GM23248 (cell line): ENCODE measurements at regions not wholly inside any gene's neighbourhood (a gene's known extent, or its start where the extent isn't known, plus 50 kb on each side); places are given as distances from the start of the nearest gene placed in this dataset.

ENCODE experiments used
- DNase-seq: peaks from one replicate; pipeline ENCODE4 v3.0.0-alpha.2; 2015
- H2AFZ ChIP-seq: fragments of 200-600 bp; sonication (generic); 2 replicates; pipeline ENCODE4 v1.6.1; 2016; ENCODE audit warnings: antibody characterized with exemption
- H3F3A ChIP-seq: fragments of 200-600 bp; sonication (generic); 2 replicates; pipeline ENCODE4 v1.6.1; 2016; ENCODE audit warnings: mild to moderate bottlenecking, antibody characterized with exemption, mixed run types; ENCODE audit not compliant: insufficient read depth
- H3K27ac ChIP-seq: fragments of 200-600 bp; sonication (generic); 2 replicates; pipeline ENCODE4 v1.5.1; 2016; ENCODE audit warnings: mild to moderate bottlenecking
- H3K27me3 ChIP-seq: fragments of 200-600 bp; sonication (generic); replicated peaks from 2 replicates; pipeline ENCODE4 v1.6.1; 2016; ENCODE audit warnings: mild to moderate bottlenecking; ENCODE audit not compliant: insufficient read depth
- H3K36me3 ChIP-seq: fragments of 200-600 bp; sonication (generic); 2 replicates; pipeline ENCODE4 v1.6.1; 2016; ENCODE audit warnings: low read depth, mild to moderate bottlenecking
- H3K4me1 ChIP-seq: fragments of 200-600 bp; sonication (generic); 2 replicates; pipeline ENCODE4 v1.6.1; 2016; ENCODE audit warnings: mild to moderate bottlenecking; ENCODE audit not compliant: insufficient read depth
- H3K4me2 ChIP-seq: fragments of 200-600 bp; sonication (generic); one replicate; pipeline ENCODE4 v1.6.1; 2016; ENCODE audit warnings: mild to moderate bottlenecking; ENCODE audit not compliant: unreplicated experiment
- H3K4me3 ChIP-seq: fragments of 200-600 bp; sonication (generic); 2 replicates; pipeline ENCODE4 v1.5.1; 2016; ENCODE audit warnings: mild to moderate bottlenecking
- H3K79me2 ChIP-seq: fragments of 200-600 bp; sonication (generic); 2 replicates; pipeline ENCODE4 v1.6.1; 2016; ENCODE audit warnings: mild to moderate bottlenecking; ENCODE audit not compliant: insufficient read depth
- H3K9ac ChIP-seq: fragments of 200-600 bp; sonication (generic); 2 replicates; pipeline ENCODE4 v1.6.1; 2016; ENCODE audit warnings: mild to moderate bottlenecking
- H3K9me2 ChIP-seq: fragments of 200-600 bp; sonication (generic); 2 replicates; pipeline ENCODE4 v1.6.1; 2016; ENCODE audit warnings: mixed run types, mild to moderate bottlenecking, moderate library complexity; ENCODE audit not compliant: insufficient read depth
- H3K9me3 ChIP-seq: fragments of 200-600 bp; sonication (generic); one replicate; pipeline ENCODE4 v1.6.1; 2017; ENCODE audit warnings: low read depth
- H4K20me1 ChIP-seq: fragments of 200-600 bp; sonication (generic); 2 replicates; pipeline ENCODE4 v1.6.0; 2016; ENCODE audit not compliant: insufficient read depth
- EZH2 ChIP-seq: fragments of 200-600 bp; sonication (generic); IDR thresholded peaks from 2 replicates; pipeline ENCODE4 v1.6.1; 2018; ENCODE audit warnings: antibody characterized with exemption, mild to moderate bottlenecking; ENCODE audit not compliant: insufficient read depth, poor library complexity, severe bottlenecking
- EZH2phosphoT487 ChIP-seq: fragments of 200-600 bp; sonication (generic); IDR thresholded peaks from 2 replicates; pipeline ENCODE4 v1.6.1; 2018; ENCODE audit warnings: antibody characterized with exemption, moderate library complexity, mild to moderate bottlenecking, low read depth; ENCODE audit not compliant: insufficient read depth
- WGBS, 2 experiments: methylation state at CpG; one replicate each; pipeline ENCODE4 v1.1.6; 2015 to 2017; ENCODE audit warnings: low lambda C conversion rate in 2 of 2, low coverage in 1 of 2; ENCODE audit errors: missing lambda C conversion rate in 2 of 2; 5-methylcytosine and 5-hydroxymethylcytosine counted together
- in situ Hi-C: fragments of 300-500 bp; cut with MboI; formaldehyde crosslinking; loops from 2 replicates; pipeline ENCODE4 v1.15.0; 2020

- Histone ChIP-seq H3K27me3 (no peaks in the 10 kb centered on the region; the same call in 1 of the 2 replicates), H3K4me2 (no peak overlapping the region), H3F3A (no peaks in the 10 kb centered on the region), H3K79me2 (no peaks in the 10 kb centered on the region), H4K20me1 (no peaks in the 10 kb centered on the region), H3K9ac (no peak overlapping the region), H3K36me3 (no peaks in the 10 kb centered on the region), H3K27ac (no peak overlapping the region), H3K9me2 (no peaks in the 10 kb centered on the region), H2AFZ (no peak overlapping the region), H3K9me3 (no peaks in the 10 kb centered on the region), H3K4me1 (no peaks in the 10 kb centered on the region), H3K4me3 (no peak overlapping the region)
- WGBS, 2 experiments: 52 to 56% methylated on average over 5 of the region's 5 CpGs
- no peak for DNase-seq
- no peak for TF ChIP-seq EZH2
- TF ChIP-seq EZH2phosphoT487: no peak
- in situ Hi-C loops: no loop called here
These were observed 330.4 kb downstream of the LPIN1 start for GRCh38 chr2:12076810-12077209.

GRCh38 chr2:12080360-12080759 lies 333.9 kb downstream of the LPIN1 start:
- Histone ChIP-seq H3K27ac (no peak overlapping the region), H3F3A (no peaks in the 10 kb centered on the region), H3K4me3 (no peak overlapping the region), H3K79me2 (no peaks in the 10 kb centered on the region), H3K9ac (no peak overlapping the region), H4K20me1 (no peaks in the 10 kb centered on the region), H3K9me2 (no peaks in the 10 kb centered on the region), H3K27me3 (no peaks in the 10 kb centered on the region; the same call in 1 of the 2 replicates), H3K36me3 (no peaks in the 10 kb centered on the region), H2AFZ (no peak overlapping the region), H3K4me2 (no peak overlapping the region), H3K4me1 (no peaks in the 10 kb centered on the region), H3K9me3 (no peaks in the 10 kb centered on the region)
- DNase-seq: no peak
- in situ Hi-C loops: no loop called here
- TF ChIP-seq EZH2phosphoT487: no peak
- TF ChIP-seq EZH2: no peak
- WGBS, 2 experiments: 80% methylated on average over 4 of the region's 4 CpGs

- no peak for TF ChIP-seq EZH2phosphoT487
- no peak for TF ChIP-seq EZH2
- Histone ChIP-seq H3K36me3 (no peaks in the 10 kb centered on the region), H3K4me2 (no peak overlapping the region), H3K79me2 (no peaks in the 10 kb centered on the region), H3K4me1 (no peaks in the 10 kb centered on the region), H3K27me3 (no peaks in the 10 kb centered on the region; the same call in 1 of the 2 replicates), H3K27ac (no peak overlapping the region), H3K9me2 (no peaks in the 10 kb centered on the region), H3K9me3 (no peaks in the 10 kb centered on the region), H3F3A (no peaks in the 10 kb centered on the region), H3K4me3 (no peak overlapping the region), H3K9ac (no peak overlapping the region), H4K20me1 (no peaks in the 10 kb centered on the region), H2AFZ (no peak overlapping the region)
- 43 to 52% methylated on average over 12 of the region's 12 CpGs for WGBS, 2 experiments
- in situ Hi-C loops: no loop called here
- DNase-seq: peak; percentile 58
These were observed 335.2 kb downstream of the LPIN1 start for GRCh38 chr2:12081481-12082210.

- no peak overlapping the region for H3K9ac ChIP-seq
- no peak for DNase-seq
- H3F3A ChIP-seq: no peaks in the 10 kb centered on the region
- no peaks in the 10 kb centered on the region for H3K9me3 ChIP-seq
- H3K4me2 ChIP-seq: no peak overlapping the region
- no peak overlapping the region for H2AFZ ChIP-seq
- H3K36me3 ChIP-seq: no peaks in the 10 kb centered on the region
- H3K4me3 ChIP-seq: no peak overlapping the region
- 0 out of 2 replicates have a peak, but pooled peaks cover under 1% of the 10 kb centered on the region for H3K4me1 ChIP-seq
- WGBS, 2 experiments: 75 to 78% methylated on average over 9 of the region's 9 CpGs
- TF ChIP-seq EZH2 (no peak), EZH2phosphoT487 (no peak)
- H3K27ac ChIP-seq: no peak overlapping the region
- in situ Hi-C loops: no loop called here
- no peaks in the 10 kb centered on the region for H3K79me2 ChIP-seq
- no peaks in the 10 kb centered on the region for H3K27me3 ChIP-seq
- H3K9me2 ChIP-seq: no peaks in the 10 kb centered on the region
- H4K20me1 ChIP-seq: no peaks in the 10 kb centered on the region
These were observed 336.7 kb downstream of the LPIN1 start for GRCh38 chr2:12083081-12083581.
